ENCODE measurements at regions not wholly inside any gene's neighbourhood (a gene's known extent, or its start where the extent isn't known, plus 50 kb on each side); places are given as distances from the start of the nearest gene placed in this dataset.

DNA sequence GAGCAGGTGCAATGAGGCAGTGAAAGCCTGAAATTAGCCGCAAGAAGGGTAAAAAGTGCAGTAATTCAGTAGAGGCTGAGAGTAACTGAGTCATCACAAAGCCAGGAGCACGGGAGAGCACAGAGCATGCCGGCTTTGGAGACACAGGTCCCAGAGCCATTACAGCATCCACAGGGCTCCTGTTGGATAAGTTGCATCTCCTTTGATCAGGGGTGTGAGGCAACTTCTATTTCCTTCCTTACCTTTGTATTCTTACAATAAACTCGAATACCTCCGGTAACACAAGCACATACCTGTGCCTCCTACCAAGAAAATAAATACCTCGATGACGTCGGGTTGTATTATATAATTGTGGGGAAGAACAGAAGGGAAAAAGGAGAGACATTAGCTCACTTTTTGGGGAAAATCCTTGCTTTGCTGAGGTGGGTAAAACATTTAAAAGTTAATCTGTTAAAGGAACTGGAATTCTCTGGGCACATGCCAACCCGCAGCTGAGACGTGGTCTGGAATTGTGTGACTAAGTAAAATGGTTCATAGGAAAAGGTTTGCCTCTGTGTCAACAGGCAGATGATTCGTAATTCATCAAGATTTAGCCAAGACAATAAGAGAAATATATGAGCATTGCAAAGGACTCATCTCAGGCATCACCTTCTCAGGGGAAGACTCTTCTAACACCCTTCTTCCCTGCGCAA, 360.7 kb upstream of the ZFP64 start:
- no peak for DNase-seq

DNA sequence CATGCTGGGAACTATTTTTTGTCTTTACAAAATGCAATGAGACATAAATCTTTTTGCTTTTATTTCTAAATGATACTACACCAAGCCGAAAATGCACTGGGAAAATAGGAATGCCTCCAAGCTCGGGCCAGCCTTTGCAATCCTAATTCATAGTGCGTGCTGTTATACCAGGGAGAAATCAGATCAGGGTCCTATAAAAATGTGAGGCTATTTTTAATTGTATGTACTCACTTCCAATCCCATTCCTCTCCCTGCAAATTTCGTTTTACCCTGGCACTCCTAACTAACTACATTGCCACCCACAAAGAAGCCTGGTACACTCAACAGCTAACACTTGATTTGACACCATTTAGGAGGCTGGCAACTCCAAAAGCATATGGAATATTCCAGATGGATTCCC, 350.6 kb upstream of the ZFP64 start:
- DNase-seq = no peak

DNA sequence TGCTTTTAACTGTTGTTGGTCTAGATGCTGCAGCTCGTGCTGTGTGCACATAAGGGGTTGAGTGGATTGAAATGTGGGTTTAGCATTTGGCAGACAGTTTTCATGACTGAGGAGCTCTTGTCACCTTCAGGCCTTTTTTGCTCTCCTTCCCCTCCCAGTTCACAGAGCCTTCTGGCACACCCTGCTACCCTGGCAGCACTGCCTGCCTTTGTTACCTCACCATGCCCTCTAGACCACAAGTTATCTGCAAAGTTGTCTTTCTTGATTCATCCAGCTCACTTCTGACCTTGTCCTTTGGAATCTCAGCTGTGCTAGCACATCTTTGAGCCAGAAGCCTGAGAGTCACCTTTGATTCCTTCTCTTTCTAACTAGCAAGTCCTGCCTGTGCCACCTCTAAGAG, 348.9 kb upstream of the ZFP64 start:
- no peak for DNase-seq

DNA sequence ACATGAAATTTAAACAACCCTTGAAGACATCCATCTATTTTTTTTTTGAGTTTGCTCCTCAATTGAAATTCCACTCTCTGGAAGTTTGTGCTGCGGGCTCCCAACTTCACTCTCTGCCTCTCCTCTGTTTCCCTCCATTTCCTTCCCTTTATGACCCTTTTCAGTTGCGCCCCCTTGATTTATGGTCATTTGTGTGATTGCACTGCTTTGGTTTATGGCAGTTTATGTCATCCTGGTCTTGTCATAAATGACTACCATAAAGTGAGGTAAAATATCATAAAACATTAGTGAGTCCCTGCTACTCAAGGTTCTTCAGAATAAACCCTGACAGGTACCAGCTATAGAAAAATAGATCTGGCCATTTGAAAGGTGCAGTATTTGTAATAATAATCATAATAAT, 348.3 kb upstream of the ZFP64 start:
- no peak for DNase-seq

DNA sequence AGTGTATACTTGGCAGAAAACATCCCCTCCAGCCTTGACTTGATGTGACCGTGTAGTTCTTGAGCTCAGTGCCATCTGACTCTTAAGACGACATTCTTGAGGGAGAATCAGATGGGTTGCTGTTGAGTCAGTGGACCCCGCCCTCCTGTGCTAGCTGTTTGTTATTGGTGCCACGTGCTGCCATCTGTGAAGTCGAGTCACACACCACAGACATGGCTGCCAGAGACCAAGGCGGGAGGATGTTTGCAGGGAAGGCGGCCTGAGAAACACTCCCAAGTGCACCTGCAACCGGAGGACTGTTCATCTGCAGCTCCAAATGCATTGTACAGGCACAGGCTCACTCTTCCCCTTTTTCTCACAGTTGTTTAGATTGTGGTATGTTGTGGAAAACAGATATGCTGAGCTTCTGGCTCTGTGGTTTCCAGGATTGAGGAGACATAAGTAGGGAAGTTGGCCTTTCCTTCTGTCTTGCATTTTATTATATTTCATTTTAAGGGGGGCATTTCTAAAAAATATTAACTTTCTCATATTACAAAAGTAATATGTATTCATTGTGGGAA, 345.3 kb upstream of the ZFP64 start:
- no peak for DNase-seq

DNA sequence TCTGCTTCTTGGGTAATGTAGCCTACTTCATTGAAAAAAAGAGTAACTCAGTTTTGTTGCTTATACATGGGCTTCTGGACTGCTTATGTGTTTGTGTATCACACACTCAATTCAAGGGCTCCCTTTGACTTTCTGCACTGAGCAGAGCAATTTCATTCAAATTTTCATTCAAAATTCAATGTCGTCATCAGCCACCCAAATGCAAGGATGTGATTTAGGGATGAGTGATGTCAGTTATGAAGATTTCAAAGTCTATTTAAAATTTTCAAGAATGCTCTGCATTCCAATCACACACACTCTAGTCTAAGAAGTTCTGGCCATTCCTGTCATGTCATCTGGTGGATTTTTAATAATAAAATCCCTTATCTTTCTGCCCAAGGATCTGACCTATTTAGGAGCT, 344.5 kb upstream of the ZFP64 start:
- no peak for DNase-seq

DNA sequence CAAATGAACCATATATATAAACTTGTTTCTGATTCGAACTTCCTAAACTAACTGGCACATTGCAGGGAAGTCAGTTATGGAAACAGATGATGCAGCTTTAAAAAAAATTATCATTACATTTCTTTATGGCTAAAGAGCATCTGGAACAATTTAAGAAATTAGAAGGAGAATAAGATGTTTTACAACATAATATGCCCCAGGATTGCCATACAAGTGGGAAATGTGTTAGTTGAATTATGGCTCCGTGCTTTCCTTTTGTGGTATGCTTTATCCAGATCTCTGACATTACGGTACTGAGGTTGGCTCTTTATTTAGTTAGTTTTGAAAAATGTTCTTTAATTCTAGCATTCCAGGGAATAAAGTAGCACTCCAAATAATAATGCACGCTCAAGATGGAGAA, 343.0 kb upstream of the ZFP64 start:
- DNase-seq = no peak

DNA sequence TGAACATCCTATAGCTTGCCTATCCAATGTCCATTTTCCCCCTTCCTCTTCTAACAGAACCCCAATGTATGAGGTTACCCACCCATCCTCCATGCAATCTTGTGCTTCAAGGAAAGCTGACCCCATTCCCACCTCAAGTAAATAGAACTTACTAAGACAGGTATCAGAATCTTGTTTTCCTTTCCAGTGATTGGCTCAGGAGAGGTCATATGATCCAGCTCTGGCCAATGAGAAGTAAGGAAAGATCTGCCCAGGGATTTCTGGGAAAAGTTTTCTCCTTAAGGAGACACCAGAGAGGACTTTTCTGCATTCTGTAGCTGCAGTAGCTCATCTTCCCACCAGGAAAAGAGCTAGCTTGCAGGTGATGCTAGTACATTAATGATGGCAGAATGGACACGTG, 341.8 kb upstream of the ZFP64 start:
- no peak for DNase-seq

DNA sequence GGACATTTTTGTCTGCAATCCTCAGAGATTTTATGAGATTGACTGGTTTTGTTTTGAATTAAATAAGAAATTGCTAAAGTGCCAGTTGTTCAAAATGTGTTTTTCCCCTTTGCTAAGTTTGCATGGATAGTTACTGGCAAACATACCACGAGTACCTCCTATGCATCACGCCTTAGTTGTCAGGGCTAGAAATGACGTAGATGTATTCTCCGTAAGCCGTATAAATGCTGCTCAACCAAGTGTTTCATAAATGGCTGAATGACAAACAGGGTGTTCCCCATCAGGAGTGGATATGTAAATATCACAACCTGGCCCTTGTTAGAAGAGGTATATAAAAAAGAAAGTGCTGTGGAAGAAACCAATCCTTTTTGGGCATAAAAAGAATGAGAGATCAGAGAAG, 341.1 kb upstream of the ZFP64 start:
- no peak for DNase-seq

DNA sequence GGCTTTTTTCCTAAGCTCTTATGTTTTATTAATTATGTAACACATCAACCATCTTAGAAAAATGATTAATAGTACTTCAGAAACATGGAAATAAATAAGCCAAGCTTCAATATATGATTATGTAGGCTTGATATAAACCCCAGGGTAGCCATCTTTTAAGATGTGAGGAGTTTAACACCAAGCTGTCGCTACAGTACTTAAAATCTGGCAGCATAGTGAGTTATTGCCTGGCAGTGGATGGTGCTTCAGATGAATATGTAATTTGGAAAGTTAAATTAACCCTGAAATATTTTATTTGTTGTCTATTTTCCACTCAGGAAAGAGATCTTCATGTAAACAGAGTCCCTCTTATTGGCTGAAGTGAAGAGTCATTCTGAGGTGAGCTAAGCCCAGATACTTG, 339.0 kb upstream of the ZFP64 start:
- DNase-seq = no peak

DNA sequence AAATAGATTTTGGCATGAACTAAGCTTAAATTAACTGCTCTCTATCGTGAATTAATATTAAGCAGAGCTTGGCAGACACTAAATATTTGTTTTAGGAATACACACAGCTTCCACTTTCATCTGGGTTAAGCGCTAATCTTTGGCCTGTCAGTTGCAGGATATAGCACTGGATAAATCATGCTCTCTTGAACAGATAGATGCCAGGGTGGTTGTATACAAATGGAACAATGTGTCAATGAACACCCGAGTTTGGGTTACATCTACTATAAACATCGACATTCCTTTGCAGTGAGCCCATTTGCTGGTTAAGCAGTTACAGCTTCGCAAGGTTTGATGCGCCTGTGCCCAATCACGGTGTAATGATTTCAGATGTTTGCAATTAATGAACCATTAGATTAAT, 338.2 kb upstream of the ZFP64 start:
- no peak for DNase-seq

DNA sequence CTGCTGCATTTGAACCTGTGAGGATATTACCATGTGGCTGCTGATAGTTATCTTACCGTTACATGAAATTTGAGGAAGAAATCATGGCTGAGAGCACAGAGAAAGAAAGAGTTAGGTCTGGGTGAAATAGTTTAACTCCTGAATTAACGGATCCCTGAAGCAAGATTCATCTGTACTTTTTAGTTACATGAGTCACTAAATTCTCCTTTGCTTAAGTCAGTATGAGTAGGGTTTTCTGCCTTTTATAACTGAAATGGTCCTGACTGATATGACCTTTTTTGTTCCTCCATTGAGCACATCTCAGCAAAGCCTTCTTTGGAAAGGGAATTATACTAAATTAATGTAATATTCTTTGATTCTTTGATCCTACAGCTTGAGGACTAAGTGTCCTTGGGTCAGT, 333.3 kb upstream of the ZFP64 start:
- DNase-seq = no peak

DNA sequence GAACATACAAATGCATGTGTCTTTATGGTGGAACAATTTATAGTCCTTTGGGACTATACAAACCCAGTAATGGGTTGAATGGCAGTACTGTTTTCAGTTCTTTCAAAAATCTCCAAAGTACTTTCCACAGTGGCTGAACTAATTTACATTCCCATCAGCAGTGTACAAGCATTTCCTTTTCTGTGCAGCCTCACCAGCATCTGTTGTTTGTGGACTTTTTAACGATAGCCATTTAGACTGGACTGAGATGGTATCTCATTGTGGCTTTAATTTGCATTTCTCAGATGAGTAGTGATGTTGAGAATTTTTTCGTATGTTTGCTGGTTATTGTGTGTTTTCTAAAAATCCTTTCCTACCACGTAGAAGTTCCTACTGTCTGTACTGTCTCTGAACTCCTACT, 327.2 kb upstream of the ZFP64 start:
- DNase-seq = no peak

DNA sequence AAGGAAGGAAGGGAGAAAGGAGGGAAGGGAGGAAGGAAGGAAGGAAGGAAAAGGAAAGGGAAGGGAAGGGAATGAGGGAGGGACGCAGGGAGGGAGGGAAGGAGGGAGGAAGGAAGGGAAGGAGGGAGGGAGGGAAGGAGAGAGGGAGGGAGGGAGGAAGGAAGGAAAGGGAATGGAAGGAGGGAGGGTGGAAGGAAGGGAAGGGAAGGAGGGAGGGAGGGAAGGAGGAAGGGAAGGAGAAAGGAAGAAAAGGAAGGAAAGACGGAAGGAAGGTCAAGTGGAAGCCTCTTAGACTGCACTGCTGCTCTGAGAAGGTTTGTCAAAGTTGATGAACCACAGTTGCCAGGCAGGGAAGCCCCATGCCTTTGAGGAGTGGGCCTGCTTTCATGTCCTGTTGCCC, 324.3 kb upstream of the ZFP64 start:
- DNase-seq = no peak

DNA sequence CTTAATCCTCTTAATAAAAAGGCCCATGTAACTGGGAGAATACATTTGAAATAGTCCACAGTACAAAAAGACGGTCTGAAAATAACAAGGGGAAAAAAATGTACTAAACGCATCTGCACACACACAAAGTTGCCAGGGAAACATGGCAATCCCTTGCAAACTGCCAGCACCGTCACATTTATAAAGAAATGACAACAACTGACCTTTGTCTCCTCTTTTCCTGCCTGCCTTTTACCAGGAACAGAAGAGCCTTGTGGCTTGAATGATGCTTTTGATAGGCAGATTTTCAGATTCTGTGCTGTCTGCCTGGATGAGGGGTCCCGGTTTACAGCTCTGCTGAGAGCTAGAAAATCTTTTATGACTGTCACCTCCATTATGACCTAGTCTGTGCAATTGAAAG, 308.6 kb upstream of the ZFP64 start:
- no peak for DNase-seq

DNA sequence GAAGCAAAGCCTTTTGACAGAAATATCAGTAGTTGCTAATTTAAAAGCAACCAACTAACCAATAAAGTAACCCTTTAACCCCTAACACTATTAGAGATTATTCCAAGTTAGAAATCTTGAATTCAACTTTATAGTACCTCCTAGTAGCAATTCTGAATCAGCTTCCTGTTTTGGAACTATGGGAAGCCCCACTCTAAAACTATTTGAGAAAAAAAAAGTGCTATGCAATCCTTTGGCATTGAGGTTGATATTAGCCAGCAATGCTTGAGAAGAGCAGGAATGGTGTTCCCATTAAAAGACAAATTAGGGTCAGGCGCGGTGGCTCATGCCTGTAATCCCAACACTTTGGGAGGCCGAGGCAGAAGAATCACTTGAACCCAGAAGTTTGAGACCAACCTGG, 306.2 kb upstream of the ZFP64 start:
- DNase-seq = no peak

DNA sequence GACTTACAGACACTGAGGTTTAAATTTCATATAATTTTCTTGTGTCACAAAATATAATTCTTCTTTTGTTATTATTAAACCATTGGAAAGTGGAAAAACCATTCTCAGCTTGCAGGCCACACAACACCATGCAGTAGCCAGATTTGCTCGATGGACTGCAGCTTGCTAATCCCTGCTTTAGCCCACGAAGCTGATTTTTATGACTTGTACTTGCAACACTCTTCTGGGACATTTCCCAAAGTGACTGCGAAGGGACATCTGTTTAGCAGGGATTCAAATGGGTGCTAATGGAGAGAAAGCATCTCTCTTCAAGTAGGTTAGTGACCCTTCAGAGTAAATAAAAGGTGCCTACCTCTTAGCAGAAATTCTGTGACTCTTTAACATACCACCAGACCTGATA, 304.6 kb upstream of the ZFP64 start:
- no peak for DNase-seq

DNA sequence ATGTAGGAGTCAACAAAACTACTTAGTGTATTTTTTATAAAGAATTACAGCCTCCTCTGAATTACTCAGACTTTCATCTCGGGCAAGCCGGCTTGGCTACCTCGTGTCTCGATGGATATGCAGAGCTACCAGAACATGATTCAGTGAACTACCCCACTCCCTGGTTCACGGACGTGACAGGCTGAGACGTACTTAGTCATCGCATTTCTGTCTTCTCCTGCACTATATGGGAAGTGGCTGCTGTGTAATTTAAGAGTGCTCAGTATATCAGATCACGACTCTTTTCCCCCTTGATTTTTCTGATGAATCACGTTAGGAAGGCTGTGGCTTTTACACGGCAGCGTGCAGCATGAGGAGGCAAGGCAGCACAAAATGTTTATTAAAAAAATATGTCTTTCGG, 302.7 kb upstream of the ZFP64 start:
- DNase-seq = peak; percentile 36

DNA sequence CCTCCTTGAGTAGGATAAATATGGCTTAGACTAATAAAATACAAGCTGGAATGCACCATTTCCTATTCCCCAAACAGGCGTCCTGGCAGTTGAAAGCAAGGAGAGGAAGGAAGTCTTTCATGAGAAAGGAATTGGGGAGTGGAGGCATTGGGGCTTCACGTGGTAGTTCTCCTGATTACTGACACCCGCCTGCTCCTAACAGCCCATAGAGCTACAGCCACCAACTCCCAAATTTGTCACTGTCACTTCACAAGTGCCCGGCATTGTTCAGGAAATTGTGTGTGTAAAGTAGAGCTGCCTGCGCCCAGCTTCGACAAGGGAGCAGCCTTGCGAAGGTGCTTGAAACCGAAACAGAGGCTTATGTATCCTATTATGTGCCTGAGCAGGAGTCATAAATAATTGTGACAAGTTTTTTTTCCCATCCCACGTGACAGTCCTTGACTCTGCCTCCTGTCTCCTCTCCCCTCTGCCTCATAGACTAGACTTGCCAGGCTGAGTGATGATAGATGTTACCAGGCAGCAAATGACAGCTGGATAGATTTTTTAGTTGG, 301.7 kb upstream of the ZFP64 start:
- peak; percentile 1 for DNase-seq

DNA sequence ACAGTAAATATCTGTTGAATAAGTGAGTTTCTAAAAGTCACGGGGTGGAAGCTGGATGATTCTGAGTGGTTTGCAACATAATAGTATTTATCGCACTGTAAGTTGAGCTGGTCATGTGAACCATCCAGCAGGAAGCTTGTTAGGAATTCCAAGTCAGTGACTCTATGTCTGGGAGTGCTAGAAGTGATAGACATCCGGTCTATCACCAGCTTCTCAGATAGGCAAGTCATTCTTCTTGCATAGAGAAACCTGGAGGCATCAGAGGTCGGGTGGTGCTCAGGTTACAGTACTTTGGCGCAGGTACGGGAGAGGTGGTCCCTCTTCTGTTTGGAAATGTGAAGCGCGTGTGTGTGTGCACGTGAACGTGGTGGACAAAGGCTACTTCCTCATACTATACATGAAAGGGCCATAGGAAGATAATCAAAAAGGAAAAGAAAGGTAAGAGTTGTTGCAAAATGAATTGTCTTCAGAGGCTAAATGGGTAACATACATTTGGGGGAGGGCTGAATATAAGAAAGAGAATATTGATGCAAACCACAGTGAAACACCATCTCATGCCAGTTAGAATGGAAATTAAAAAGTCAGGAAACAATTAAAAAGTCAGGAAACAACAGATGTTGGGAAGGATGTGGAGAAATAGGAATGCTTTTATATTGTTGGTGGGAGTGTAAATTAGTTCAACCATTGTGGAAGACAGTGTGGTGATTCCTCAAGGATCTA, 299.3 kb upstream of the ZFP64 start:
- no peak for DNase-seq

DNA sequence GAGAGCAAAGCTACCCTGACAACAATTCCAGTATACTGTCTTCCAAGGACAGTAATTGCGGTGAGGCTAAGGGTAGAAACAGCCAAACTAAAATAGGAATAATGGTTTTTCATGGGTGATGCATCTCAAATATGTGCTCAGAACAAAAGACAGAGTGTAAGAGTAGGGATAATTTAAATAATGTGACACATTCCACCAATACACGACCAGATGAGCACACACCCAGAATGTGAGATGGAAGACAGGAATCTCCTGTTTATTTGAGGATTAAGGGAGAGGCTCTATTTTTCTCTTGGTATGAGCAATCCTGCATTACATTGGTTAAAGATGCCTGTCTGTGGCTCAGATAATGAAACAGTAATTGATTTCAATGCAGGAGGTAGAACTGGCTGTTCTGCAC, 292.9 kb upstream of the ZFP64 start:
- no peak for DNase-seq

DNA sequence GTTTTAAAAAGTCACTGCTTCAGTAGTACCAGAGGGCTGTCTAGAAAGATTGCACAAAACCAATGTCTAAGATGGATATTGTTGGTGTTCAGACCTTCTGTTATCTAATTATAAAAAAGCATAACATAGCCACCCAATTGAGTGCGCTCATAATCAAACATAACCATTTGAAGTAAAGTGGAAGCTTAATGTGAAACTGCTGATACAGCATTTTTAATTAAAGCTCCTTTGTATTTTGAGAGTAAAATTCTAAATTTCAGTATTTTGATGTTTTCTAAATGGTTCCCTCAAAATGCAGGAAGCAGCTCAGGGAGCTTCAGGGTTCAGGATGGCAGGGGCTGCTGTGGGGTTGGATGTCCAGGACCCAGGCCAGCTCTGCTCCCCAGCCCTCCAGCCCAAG, 291.8 kb upstream of the ZFP64 start:
- DNase-seq = no peak

DNA sequence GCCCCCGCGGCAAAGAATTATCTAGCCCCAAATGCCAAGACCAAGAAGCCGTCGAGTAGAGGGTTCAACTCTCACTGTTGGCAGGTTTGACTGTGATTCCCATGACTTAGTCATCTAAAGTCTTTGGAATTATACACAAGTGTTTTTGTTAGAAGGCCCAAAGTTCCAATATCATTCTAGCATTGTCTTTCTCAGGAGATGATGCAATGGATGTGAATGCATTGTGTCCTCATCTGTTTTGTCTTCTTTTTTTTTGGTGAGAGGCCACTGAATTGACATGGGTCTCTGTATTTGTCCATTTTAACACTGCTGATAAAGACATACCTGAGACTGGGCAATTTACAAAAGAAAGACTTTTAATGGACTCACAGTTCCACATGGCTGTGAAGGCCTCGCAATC, 290.5 kb upstream of the ZFP64 start:
- no peak for DNase-seq

DNA sequence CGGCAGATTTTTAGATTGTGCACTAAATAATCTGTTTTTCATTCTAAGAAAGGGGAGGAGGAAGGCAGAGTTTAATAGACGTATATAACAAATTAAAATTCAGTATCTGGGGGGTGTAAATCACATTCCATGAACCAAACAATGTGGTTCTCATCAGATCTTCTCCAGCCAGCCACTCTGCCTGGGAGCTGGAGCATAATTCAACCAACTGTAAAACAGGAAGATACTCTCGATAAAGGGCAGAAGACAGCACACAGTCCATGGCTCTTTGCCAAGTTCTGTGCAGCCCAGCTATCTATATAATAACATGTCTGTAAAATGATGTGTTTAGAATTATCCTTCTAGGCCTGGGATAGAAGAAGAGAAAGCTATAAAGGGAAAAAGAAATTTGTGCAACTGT, 289.9 kb upstream of the ZFP64 start:
- DNase-seq = no peak
